ENCODE measurements at regions not wholly inside any gene's neighbourhood (a gene's known extent, or its start where the extent isn't known, plus 50 kb on each side); places are given as distances from the start of the nearest gene placed in this dataset.

DNA sequence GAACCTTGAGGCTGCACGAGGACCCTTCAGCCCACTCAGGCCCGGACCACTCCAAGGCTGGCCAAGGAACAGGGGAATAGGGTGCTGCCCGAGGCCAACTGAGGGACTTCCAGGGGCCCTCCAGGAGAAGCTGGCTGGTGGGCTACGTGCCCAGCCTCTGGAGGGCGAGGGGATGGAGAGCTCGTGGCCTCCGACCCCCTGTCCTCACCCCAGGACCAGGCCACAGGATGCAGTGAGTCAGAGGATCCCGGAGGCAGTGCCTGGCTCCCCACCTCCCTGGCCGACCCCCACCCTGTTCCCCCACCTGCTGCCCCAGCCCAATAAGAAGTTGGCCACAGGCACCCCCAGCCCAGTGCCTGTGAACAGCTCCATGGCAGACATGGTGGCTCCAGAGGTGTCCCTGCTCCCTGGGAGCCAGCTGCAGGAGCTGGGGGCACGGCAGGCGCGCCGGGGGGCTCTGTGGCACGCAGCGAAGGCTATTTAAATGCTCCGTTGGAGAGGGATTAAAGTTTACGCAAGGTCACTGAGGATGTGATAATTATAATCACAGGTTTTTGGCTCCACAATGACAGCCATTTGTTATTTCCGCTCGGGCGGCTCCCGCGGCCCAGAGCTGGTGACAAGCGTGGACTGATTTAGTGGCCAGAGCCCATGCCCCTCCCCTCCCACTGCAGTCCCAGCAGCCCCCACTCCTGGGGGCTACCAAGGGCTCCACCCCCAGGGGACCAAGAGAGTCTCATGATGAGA is 95.7 kb upstream of the NKX1-1 start:
- TF ChIP-seq, protein P1, sequence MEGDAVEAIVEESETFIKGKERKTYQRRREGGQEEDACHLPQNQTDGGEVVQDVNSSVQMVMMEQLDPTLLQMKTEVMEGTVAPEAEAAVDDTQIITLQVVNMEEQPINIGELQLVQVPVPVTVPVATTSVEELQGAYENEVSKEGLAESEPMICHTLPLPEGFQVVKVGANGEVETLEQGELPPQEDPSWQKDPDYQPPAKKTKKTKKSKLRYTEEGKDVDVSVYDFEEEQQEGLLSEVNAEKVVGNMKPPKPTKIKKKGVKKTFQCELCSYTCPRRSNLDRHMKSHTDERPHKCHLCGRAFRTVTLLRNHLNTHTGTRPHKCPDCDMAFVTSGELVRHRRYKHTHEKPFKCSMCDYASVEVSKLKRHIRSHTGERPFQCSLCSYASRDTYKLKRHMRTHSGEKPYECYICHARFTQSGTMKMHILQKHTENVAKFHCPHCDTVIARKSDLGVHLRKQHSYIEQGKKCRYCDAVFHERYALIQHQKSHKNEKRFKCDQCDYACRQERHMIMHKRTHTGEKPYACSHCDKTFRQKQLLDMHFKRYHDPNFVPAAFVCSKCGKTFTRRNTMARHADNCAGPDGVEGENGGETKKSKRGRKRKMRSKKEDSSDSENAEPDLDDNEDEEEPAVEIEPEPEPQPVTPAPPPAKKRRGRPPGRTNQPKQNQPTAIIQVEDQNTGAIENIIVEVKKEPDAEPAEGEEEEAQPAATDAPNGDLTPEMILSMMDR (IDR thresholded peaks at IDR 0.05; ENCODE audit: extremely low read depth in 1 of 2, insufficient read depth in 1 of 2, low read depth in 1 of 2, low read length in 2 of 2), result no peak
- TF ChIP-seq, protein P2, sequence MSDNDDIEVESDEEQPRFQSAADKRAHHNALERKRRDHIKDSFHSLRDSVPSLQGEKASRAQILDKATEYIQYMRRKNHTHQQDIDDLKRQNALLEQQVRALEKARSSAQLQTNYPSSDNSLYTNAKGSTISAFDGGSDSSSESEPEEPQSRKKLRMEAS (IDR thresholded peaks at IDR 0.05; ENCODE audit: insufficient read depth, insufficient read length), result no peak
- no peak for TF ChIP-seq POLR2A (IDR thresholded peaks at IDR 0.05; ENCODE audit: low read depth, low read length)
- no peak for TF ChIP-seq MYC (IDR thresholded peaks at IDR 0.05; ENCODE audit: low read depth, low read length)
- TF ChIP-seq GATA2 (IDR thresholded peaks at IDR 0.05; ENCODE audit: insufficient read depth, insufficient read length, low read depth, low read length), result no peak
- TF ChIP-seq FOS (IDR thresholded peaks at IDR 0.05; ENCODE audit: borderline replicate concordance, insufficient read depth, low read length), result no peak
- no peak for TF ChIP-seq POLR2AphosphoS5 (IDR thresholded peaks at IDR 0.05; ENCODE audit: insufficient read depth, low read depth, low read length)

Data from endothelial cell of umbilical vein (primary cell).